ENCODE measurements at regions not wholly inside any gene's neighbourhood (a gene's known extent, or its start where the extent isn't known, plus 50 kb on each side); places are given as distances from the start of the nearest gene placed in this dataset.

DNA sequence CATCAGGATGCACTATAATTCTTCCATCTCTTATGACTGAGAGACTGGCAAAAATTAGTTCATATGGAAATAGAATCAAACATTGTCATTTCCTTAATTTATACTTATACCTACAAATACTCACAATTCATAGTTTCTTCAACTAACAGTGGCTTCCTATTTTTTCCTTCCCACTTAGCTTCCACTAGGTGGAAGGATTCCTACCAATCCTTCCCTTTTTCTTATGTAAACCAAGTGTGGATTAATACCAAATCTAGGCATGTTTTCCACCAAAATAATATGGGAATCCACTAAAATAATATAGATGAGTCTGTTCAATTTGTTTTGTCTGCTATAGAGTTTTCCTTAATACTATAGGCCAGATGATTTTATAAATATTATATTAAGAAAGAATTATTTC is 1537.1 kb downstream of the PLA2G4A start:
- Histone ChIP-seq H3K79me2 (replicated peaks; ENCODE audit: insufficient read depth) (no peaks in the 10 kb centered on the region), H3K4me1 (ENCODE audit: insufficient read depth) (peaks cover 30% of the 10 kb centered on the region), H3K27me3 (ENCODE audit: insufficient read depth) (no peaks in the 10 kb centered on the region), H3K4me3 (no peak overlapping the region), H3K9me2 (ENCODE audit: insufficient read depth) (no peaks in the 10 kb centered on the region), H3F3A (replicated peaks; ENCODE audit: low read depth) (no peaks in the 10 kb centered on the region), H2AFZ (no peak overlapping the region), H3K36me3 (ENCODE audit: insufficient read depth) (no peaks in the 10 kb centered on the region), H4K20me1 (replicated peaks; ENCODE audit: insufficient read depth) (no peaks in the 10 kb centered on the region), H3K27ac (ENCODE audit: low read depth) (no peak overlapping the region), H3K4me2 (no peak overlapping the region)
- TF ChIP-seq ZNF331 (CRISPR knock-in tag; IDR thresholded peaks at IDR 0.05; ENCODE audit: low read depth) (no peak), POLR2AphosphoS5 (IDR thresholded peaks at IDR 0.05; ENCODE audit: low read depth) (no peak), STAT1 (IDR thresholded peaks at IDR 0.05; ENCODE audit: unreplicated experiment) (no peak)
- TF ChIP-seq, protein P1, sequence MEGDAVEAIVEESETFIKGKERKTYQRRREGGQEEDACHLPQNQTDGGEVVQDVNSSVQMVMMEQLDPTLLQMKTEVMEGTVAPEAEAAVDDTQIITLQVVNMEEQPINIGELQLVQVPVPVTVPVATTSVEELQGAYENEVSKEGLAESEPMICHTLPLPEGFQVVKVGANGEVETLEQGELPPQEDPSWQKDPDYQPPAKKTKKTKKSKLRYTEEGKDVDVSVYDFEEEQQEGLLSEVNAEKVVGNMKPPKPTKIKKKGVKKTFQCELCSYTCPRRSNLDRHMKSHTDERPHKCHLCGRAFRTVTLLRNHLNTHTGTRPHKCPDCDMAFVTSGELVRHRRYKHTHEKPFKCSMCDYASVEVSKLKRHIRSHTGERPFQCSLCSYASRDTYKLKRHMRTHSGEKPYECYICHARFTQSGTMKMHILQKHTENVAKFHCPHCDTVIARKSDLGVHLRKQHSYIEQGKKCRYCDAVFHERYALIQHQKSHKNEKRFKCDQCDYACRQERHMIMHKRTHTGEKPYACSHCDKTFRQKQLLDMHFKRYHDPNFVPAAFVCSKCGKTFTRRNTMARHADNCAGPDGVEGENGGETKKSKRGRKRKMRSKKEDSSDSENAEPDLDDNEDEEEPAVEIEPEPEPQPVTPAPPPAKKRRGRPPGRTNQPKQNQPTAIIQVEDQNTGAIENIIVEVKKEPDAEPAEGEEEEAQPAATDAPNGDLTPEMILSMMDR (conservative IDR thresholded peaks at IDR 0.05; ENCODE audit: low read depth in 2 of 2): peak in 1 of 2 experiments; percentile 39; a peak in 3 of 4 replicates
- TF ChIP-seq, protein P2, sequence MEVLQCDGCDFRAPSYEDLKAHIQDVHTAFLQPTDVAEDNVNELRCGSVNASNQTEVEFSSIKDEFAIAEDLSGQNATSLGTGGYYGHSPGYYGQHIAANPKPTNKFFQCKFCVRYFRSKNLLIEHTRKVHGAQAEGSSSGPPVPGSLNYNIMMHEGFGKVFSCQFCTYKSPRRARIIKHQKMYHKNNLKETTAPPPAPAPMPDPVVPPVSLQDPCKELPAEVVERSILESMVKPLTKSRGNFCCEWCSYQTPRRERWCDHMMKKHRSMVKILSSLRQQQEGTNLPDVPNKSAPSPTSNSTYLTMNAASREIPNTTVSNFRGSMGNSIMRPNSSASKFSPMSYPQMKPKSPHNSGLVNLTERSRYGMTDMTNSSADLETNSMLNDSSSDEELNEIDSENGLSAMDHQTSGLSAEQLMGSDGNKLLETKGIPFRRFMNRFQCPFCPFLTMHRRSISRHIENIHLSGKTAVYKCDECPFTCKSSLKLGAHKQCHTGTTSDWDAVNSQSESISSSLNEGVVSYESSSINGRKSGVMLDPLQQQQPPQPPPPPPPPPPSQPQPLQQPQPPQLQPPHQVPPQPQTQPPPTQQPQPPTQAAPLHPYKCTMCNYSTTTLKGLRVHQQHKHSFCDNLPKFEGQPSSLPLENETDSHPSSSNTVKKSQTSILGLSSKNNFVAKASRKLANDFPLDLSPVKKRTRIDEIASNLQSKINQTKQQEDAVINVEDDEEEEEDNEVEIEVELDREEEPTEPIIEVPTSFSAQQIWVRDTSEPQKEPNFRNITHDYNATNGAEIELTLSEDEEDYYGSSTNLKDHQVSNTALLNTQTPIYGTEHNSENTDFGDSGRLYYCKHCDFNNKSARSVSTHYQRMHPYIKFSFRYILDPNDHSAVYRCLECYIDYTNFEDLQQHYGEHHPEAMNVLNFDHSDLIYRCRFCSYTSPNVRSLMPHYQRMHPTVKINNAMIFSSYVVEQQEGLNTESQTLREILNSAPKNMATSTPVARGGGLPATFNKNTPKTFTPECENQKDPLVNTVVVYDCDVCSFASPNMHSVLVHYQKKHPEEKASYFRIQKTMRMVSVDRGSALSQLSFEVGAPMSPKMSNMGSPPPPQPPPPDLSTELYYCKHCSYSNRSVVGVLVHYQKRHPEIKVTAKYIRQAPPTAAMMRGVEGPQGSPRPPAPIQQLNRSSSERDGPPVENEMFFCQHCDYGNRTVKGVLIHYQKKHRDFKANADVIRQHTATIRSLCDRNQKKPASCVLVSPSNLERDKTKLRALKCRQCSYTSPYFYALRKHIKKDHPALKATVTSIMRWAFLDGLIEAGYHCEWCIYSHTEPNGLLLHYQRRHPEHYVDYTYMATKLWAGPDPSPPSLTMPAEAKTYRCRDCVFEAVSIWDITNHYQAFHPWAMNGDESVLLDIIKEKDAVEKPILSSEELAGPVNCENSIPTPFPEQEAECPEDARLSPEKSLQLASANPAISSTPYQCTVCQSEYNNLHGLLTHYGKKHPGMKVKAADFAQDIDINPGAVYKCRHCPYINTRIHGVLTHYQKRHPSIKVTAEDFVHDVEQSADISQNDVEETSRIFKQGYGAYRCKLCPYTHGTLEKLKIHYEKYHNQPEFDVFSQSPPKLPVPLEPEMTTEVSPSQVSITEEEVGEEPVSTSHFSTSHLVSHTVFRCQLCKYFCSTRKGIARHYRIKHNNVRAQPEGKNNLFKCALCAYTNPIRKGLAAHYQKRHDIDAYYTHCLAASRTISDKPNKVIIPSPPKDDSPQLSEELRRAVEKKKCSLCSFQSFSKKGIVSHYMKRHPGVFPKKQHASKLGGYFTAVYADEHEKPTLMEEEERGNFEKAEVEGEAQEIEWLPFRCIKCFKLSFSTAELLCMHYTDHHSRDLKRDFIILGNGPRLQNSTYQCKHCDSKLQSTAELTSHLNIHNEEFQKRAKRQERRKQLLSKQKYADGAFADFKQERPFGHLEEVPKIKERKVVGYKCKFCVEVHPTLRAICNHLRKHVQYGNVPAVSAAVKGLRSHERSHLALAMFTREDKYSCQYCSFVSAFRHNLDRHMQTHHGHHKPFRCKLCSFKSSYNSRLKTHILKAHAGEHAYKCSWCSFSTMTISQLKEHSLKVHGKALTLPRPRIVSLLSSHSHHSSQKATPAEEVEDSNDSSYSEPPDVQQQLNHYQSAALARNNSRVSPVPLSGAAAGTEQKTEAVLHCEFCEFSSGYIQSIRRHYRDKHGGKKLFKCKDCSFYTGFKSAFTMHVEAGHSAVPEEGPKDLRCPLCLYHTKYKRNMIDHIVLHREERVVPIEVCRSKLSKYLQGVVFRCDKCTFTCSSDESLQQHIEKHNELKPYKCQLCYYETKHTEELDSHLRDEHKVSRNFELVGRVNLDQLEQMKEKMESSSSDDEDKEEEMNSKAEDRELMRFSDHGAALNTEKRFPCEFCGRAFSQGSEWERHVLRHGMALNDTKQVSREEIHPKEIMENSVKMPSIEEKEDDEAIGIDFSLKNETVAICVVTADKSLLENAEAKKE (CRISPR knock-in tag; IDR thresholded peaks at IDR 0.05): no peak
- TF ChIP-seq, protein P3, sequence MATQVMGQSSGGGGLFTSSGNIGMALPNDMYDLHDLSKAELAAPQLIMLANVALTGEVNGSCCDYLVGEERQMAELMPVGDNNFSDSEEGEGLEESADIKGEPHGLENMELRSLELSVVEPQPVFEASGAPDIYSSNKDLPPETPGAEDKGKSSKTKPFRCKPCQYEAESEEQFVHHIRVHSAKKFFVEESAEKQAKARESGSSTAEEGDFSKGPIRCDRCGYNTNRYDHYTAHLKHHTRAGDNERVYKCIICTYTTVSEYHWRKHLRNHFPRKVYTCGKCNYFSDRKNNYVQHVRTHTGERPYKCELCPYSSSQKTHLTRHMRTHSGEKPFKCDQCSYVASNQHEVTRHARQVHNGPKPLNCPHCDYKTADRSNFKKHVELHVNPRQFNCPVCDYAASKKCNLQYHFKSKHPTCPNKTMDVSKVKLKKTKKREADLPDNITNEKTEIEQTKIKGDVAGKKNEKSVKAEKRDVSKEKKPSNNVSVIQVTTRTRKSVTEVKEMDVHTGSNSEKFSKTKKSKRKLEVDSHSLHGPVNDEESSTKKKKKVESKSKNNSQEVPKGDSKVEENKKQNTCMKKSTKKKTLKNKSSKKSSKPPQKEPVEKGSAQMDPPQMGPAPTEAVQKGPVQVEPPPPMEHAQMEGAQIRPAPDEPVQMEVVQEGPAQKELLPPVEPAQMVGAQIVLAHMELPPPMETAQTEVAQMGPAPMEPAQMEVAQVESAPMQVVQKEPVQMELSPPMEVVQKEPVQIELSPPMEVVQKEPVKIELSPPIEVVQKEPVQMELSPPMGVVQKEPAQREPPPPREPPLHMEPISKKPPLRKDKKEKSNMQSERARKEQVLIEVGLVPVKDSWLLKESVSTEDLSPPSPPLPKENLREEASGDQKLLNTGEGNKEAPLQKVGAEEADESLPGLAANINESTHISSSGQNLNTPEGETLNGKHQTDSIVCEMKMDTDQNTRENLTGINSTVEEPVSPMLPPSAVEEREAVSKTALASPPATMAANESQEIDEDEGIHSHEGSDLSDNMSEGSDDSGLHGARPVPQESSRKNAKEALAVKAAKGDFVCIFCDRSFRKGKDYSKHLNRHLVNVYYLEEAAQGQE (IDR thresholded peaks at IDR 0.05; ENCODE audit: unreplicated experiment): no peak
- Mint-ChIP-seq H3K4me3 (no peak overlapping the region), H3K36me3 (ENCODE audit: low read depth) (no peaks in the 10 kb centered on the region), H3K27ac (no peak overlapping the region), H3K9me3 (no peaks in the 10 kb centered on the region), H3K27me3 (ENCODE audit: insufficient read depth, low read depth, poor library complexity) (peaks cover 2% of the 10 kb centered on the region), H3K4me1 (peaks cover 32% of the 10 kb centered on the region)
- no peak for ATAC-seq
- DNase-seq (ENCODE audit: low spot score): peak; percentile 24

All from GM23338 (cell line).